Raji (cell line): ENCODE measurements at regions not wholly inside any gene's neighbourhood (a gene's known extent, or its start where the extent isn't known, plus 50 kb on each side); places are given as distances from the start of the nearest gene placed in this dataset.

ENCODE experiments used
- POLR2A ChIP-seq: IDR thresholded peaks from 2 replicates; pipeline ENCODE4 v1.6.1; 2011; ENCODE audit warnings: low read depth, low read length, control low read depth; ENCODE audit not compliant: insufficient read depth

DNA sequence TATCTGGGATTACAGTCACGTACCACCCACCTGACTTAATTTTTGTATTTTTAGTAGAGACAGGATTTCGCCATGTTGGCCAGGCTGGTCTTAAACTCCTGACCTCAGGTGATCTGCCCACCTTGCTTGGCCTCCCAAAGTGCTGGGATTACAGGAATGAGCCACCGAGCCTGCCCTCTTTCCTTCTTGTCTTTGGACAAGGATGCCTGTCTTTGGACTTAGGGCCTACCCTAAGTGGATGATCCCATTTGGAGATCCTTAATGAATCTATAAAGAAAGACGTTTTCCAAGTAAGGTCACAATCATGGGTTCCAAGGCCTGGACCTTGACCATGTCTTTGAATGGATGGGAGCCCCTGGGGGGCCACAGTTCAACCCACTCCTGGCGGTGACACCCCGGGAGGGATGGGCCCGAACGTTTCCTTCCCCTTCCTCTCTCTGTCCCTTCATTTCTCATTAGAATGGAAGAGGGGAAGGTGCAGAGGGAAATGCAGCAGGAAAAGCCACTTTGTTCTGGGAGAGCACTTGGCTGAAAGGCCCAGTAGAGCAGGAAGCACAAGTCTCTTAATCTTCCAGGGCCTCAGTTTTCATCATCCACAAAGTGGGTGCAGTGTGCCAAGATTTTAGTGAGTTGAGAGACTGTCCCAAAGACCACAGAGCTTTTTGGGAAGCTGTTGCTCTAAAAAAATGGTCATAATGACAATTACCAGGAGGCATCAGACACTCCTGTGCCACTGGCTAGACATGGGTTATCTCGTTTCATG lies 353.3 kb downstream of the SEC14L1 start:
- no peak for TF ChIP-seq POLR2A

- TF ChIP-seq POLR2A = no peak
These were observed 354.1 kb downstream of the SEC14L1 start for GRCh38 chr17:77494664-77495435.

- TF ChIP-seq POLR2A = no peak
These were observed 354.8 kb downstream of the SEC14L1 start for GRCh38 chr17:77495575-77495974.

GRCh38 chr17:77496401-77496801 lies 355.6 kb downstream of the SEC14L1 start:
- TF ChIP-seq POLR2A = no peak

GRCh38 chr17:77496831-77497577 lies 356.2 kb downstream of the SEC14L1 start:
- TF ChIP-seq POLR2A = no peak

- no peak for TF ChIP-seq POLR2A
These were observed 356.8 kb downstream of the SEC14L1 start for GRCh38 chr17:77497578-77497934.

GRCh38 chr17:77498091-77498741 lies 357.4 kb downstream of the SEC14L1 start:
- no peak for TF ChIP-seq POLR2A

DNA sequence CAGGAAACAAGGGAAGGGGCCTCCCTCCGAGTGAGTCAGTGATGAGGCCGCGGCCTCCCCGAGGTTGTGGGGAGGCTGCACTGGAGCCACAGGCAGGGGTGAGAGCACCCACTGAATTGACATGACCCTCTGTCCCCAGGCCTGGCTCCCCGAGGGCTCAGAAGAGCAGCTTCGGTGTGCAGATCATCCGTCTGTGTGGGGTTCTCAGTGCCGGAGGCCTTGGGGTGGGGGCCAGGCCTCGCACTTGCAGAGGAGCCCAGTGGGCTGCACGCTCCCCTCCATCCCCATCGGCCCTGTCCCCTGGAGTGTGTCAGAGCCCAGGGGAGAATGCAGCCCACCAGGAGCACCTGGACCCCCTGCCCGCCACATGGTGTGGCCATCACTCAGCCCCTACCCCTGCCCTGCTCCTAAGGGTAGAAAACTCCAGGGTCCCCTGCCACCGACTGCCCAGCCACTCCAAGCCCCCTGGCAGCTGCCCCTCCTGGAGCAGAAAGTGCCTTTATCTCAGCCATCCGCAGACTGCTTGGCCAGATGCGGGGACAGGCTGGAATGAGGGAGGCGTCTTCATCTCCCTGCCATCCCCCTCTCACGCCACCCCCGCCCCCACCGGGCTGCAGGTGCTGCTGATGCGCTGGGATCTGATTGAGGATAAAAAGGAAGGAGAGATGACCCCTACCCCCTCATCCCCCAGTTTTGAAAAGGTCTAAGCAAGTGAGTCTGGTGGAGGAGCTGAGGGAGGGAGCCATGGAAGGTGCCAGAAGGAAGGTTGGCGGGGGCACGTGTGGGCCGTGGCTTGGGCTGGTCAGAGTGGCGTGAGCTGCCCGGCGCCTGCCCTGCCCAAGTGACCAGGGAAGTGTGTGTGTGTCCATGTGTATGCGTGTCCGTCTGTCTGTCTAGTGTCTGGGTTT lies 358.3 kb downstream of the SEC14L1 start:
- no peak for TF ChIP-seq POLR2A

- no peak for TF ChIP-seq POLR2A
These were observed 359.1 kb downstream of the SEC14L1 start for GRCh38 chr17:77499699-77500435.

- no peak for TF ChIP-seq POLR2A
These were observed 360.4 kb downstream of the SEC14L1 start for GRCh38 chr17:77501101-77501566.

GRCh38 chr17:77501751-77502625 lies 361.2 kb downstream of the SEC14L1 start:
- no peak for TF ChIP-seq POLR2A

- no peak for TF ChIP-seq POLR2A
These were observed 362.0 kb downstream of the SEC14L1 start for GRCh38 chr17:77502626-77503292.
